Muscle layer of colon (tissue), 2 donors: ENCODE measurements at regions not wholly inside any gene's neighbourhood (a gene's known extent, or its start where the extent isn't known, plus 50 kb on each side); places are given as distances from the start of the nearest gene placed in this dataset.

Experiments used
- H3K27ac ChIP-seq: one replicate; pipeline ENCODE4 v1.7.0; 2013; ENCODE audit warnings: low read depth, mild to moderate bottlenecking, low read length, moderate library complexity
- H3K27me3 ChIP-seq, 2 donors: one replicate each; pipeline ENCODE4 v1.7.0; 2013; ENCODE audit warnings: low read length in 2 of 2, mild to moderate bottlenecking in 2 of 2; ENCODE audit not compliant: insufficient read depth in 2 of 2, control insufficient read depth in 1 of 2
- H3K36me3 ChIP-seq: one replicate; pipeline ENCODE4 v1.7.0; 2013; ENCODE audit warnings: mild to moderate bottlenecking, low read length; ENCODE audit not compliant: insufficient read depth
- H3K4me1 ChIP-seq: one replicate; pipeline ENCODE4 v1.7.0; 2013; ENCODE audit warnings: mild to moderate bottlenecking, low read length; ENCODE audit not compliant: insufficient read depth
- H3K4me3 ChIP-seq, 2 donors: one replicate each; pipeline ENCODE4 v1.7.0; 2013; ENCODE audit warnings: low read length in 2 of 2, low read depth in 1 of 2, mild to moderate bottlenecking in 1 of 2, moderate library complexity in 1 of 2
- H3K9ac ChIP-seq: one replicate; pipeline ENCODE4 v1.7.0; 2013; ENCODE audit warnings: low read length
- H3K9me3 ChIP-seq: one replicate; pipeline ENCODE4 v1.7.0; 2013; ENCODE audit warnings: mild to moderate bottlenecking, low read length
- donor health status: abdominal sarcoma.
- donor health status: Adenocarcinoma of cecum.

DNA sequence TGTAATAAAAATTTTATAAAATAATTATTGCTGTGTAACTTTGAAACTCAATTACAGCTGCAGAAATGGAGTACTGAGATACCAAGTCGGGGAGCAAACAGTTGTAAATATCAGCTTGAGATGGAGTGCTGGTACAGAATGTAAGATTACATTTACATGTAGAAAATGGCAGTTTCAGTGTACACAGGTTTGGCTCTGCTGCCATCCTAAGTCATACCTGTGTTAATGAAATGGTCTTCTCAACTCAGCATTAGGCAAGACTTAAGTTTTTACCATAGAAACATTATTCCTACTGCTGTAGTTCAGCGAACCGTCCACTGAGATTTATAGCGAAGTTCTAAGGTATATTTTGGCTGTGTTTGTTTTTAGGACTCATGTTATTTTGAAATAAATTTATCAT, 110.1 kb upstream of the TBL1XR1 start:
- Histone ChIP-seq H3K36me3 (no peaks in the 10 kb centered on the region), H3K9ac (no peak overlapping the region), H3K27me3 (no peaks in the 10 kb centered on the region), H3K9me3 (no peaks in the 10 kb centered on the region), H3K27ac (no peak overlapping the region), H3K4me3 (no peak overlapping the region), H3K4me1 (no peaks in the 10 kb centered on the region)

DNA sequence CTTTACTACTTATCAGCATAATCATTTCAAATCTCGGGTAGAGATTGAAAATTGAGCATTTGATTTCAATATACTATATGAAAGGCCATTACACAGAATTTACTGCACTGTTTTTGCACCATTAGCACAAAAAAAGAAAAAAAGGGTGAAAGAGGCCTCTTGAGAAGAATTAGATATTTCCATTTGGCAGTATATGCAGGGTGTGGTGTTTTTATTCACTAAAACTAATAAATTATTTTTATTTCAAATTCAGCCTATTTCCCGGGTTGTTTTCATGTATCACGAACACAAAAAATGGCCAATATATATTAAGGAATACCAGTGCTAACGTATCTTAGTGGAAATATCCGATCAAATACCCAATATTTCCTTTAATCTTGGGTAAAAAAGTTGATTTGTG, 110.5 kb upstream of the TBL1XR1 start:
- H3K9ac ChIP-seq, result no peak overlapping the region
- H3K27ac ChIP-seq, result no peak overlapping the region
- H3K36me3 ChIP-seq, result no peaks in the 10 kb centered on the region
- H3K27me3 ChIP-seq, result no peaks in the 10 kb centered on the region
- H3K4me3 ChIP-seq, result no peak overlapping the region
- H3K9me3 ChIP-seq, result no peaks in the 10 kb centered on the region
- H3K4me1 ChIP-seq, result no peaks in the 10 kb centered on the region

DNA sequence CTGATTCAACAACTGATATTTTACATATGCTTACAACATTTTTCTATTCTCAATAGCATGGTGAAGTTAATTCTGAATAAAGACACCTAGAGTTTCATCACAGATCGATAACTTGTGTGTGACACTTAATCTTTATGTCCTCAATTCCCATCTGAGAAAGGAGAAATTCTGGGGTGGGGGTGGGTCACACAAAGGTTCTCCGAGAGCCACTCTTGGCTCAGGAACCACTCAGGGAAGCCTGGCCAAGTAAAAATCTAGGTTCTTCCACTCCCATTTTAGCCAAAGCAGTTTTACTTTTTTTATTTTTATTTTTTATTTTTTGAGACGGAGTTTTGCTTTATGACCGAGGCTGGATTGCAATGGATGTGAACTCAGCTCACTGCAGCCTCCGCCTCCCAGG, 111.0 kb upstream of the TBL1XR1 start:
- Histone ChIP-seq H3K9me3 (no peaks in the 10 kb centered on the region), H3K4me3 (no peak overlapping the region), H3K27me3 (no peaks in the 10 kb centered on the region), H3K4me1 (no peaks in the 10 kb centered on the region), H3K36me3 (no peaks in the 10 kb centered on the region), H3K27ac (no peak overlapping the region), H3K9ac (no peak overlapping the region)

DNA sequence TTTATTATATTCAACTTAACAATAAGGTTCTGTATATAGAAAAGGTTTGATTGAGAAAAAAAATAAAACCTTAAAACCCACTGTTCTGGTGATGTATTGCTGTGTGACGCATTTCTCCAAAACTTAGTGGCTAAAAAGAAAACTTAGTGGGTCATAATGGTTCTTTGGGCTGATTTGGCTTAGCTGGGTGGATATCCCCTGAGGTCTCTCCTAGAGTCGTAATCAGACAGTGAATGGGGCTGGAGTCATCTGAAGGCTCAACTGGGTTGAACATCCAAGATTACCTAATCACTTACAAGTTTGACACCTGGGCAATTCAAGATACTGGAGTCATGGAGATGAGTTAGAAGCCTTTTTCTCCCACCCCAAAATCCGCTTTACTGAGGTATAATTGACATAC, 111.6 kb upstream of the TBL1XR1 start:
- no peak overlapping the region for H3K27ac ChIP-seq
- H3K9ac ChIP-seq, result no peak overlapping the region
- H3K4me1 ChIP-seq, result no peaks in the 10 kb centered on the region
- H3K9me3 ChIP-seq, result no peaks in the 10 kb centered on the region
- H3K4me3 ChIP-seq, result no peak overlapping the region
- no peaks in the 10 kb centered on the region for H3K27me3 ChIP-seq
- H3K36me3 ChIP-seq, result no peaks in the 10 kb centered on the region

DNA sequence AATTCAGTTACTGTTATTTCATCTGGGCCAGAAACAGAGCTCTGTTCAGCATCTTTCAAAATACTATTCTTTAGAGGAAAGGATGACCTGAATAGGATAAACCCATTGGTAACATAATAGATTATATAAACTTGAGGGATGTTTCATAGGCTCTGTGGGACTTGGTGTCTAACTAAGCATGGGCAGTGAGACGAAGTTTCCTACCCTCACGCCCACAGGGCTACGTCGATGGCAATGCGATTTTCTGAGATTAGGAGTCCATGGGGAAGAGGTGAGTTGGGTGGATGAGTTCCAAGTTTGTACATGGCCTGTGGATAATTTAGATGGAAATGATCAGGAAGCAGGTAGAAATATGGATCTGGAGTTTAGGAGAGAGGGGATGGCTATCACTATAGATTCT, 115.2 kb upstream of the TBL1XR1 start:
- H3K27me3 ChIP-seq, result no peaks in the 10 kb centered on the region
- H3K9me3 ChIP-seq, result no peaks in the 10 kb centered on the region
- H3K4me3 ChIP-seq, result no peak overlapping the region
- no peak overlapping the region for H3K27ac ChIP-seq
- H3K36me3 ChIP-seq, result no peaks in the 10 kb centered on the region
- H3K4me1 ChIP-seq, result no peaks in the 10 kb centered on the region
- no peak overlapping the region for H3K9ac ChIP-seq

DNA sequence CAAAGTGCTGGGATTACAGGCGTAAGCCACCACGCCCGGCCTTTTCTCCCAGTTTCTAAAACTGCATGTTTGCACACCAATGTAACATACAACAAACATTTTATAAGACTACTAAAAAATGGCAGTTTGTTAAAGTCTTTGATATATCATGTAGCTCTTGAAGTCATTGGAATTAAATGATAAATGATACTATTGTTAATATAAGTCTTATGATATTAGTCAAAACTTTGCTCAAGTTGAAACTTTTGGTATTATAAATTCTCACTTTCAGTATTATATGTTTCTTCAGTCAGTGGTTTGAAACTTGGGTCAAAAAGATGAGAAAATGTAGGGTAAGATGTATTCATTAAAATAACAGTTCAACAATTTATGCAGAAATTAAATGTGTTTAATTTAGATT, 117.6 kb upstream of the TBL1XR1 start:
- Histone ChIP-seq H3K27ac (no peak overlapping the region), H3K36me3 (no peaks in the 10 kb centered on the region), H3K4me1 (no peaks in the 10 kb centered on the region), H3K9me3 (no peaks in the 10 kb centered on the region), H3K9ac (no peak overlapping the region), H3K27me3 (no peaks in the 10 kb centered on the region), H3K4me3 (no peak overlapping the region)

DNA sequence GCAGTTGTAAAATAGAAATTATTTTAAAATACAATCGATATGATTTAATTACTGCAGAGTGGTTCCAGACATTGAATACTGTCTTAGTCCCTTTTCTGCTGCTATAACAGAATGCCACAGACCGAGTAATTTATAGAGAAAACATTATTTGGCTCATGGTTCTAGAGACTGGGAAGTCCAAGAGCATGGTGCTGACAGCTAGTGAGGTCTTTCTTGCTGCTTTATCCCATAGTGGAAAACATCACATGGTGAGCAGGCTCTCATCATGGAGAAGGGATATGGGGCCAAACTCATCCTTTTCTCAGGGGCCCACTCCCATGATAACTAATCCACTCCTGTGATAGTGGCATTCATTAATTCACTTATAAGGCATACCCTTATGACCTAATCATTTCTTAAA, 120.0 kb upstream of the TBL1XR1 start:
- Histone ChIP-seq H3K36me3 (no peaks in the 10 kb centered on the region), H3K9ac (no peak overlapping the region), H3K9me3 (no peaks in the 10 kb centered on the region), H3K4me3 (no peak overlapping the region), H3K4me1 (peaks cover 12% of the 10 kb centered on the region), H3K27me3 (no peaks in the 10 kb centered on the region), H3K27ac (no peak overlapping the region)

DNA sequence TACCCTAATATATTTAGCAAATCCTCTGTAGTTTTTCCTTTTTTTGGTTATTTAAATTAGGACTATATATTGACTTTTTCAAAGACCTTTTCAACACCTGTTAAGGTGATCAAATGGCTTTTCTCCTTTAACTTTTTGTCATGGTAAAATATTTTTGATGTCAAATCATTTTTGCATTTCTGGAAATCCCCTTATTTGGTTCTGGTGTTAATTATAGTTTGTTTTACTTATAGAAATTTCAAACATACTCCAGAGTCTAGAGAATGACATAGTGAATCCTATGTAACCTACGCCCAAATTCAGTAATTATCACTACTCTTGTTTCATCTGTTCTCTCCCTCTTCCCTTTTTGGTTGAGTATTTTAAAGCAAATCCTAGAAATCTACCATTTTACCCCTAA, 121.3 kb upstream of the TBL1XR1 start:
- Histone ChIP-seq H3K4me1 (peaks cover 12% of the 10 kb centered on the region), H3K27ac (no peak overlapping the region), H3K36me3 (no peaks in the 10 kb centered on the region), H3K27me3 (no peaks in the 10 kb centered on the region), H3K4me3 (no peak overlapping the region), H3K9ac (no peak overlapping the region), H3K9me3 (no peaks in the 10 kb centered on the region)

DNA sequence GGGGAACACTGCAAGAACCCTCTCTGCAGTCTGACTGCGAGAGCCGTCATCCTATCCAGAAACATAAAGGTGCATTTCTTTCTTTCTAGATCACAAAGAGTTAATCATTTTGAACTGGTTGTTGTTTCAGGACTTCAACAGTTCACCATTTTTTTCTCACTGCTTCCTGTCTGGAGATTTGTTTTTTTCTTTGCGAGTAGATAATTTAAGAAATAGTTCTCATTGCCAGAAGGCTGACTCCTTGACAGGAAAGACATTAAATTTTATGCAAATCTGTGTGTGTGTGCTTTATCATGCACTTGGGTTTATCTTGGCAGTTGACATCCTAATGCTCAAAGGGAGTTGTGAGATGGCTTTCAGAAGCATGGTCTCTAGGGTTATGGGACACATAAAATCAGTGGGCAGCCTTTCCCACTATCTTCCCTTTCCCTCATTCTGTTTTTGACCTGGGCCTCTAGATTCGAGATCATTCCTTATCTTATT, 123.5 kb upstream of the TBL1XR1 start:
- H3K4me1 ChIP-seq, result peaks cover 12% of the 10 kb centered on the region
- no peak overlapping the region for H3K27ac ChIP-seq

DNA sequence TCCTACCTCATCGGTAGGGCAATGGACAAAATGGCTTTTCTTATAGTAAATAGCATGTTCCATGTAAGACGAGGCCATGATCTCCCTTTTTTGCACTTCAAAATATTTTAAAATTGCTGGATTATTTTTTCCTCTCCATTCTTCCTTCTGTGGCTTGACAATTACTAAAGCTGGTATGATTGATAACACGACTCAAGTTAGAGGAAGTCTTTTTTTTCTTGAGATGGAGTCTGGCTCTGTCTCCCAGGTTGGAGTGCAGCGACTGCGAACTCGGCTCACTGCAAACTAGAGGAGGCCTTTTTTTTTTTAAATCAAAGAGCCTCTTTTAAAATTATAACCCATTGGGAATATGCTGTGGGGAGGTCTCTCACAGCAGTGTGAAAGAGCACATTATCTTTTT, 124.5 kb upstream of the TBL1XR1 start:
- Histone ChIP-seq H3K4me1 (peaks cover 12% of the 10 kb centered on the region), H3K27me3 (no peaks in the 10 kb centered on the region), H3K27ac (no peak overlapping the region), H3K9ac (no peak overlapping the region), H3K36me3 (no peaks in the 10 kb centered on the region), H3K4me3 (no peak overlapping the region), H3K9me3 (no peaks in the 10 kb centered on the region)

More for the DNA sequence above, 123.5 kb upstream of the TBL1XR1 start:
- Histone ChIP-seq H3K9me3 (no peaks in the 10 kb centered on the region), H3K9ac (no peak overlapping the region), H3K27me3 (no peaks in the 10 kb centered on the region), H3K36me3 (no peaks in the 10 kb centered on the region), H3K4me3 (no peak overlapping the region)

DNA sequence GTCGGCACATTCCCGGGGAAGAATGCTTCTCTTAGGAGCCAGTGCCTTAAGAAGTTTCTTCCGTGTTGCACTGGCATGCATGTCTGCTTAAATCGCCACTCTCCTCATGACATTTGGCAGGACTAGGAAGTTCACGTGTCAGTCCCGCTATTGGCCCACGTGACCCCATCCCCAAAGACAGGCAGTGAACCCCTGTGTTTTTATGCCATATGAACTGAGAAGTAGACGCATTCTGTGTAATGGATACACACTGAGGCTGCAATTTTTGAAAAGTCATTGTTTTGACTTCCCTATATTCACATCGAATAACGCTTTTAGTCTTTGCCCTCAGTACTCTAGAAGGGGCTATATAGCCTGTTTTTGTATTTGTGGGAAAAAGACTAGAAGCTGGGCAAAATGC, 125.6 kb upstream of the TBL1XR1 start:
- Histone ChIP-seq H3K4me3 (no peak overlapping the region), H3K36me3 (no peaks in the 10 kb centered on the region), H3K9ac (no peak overlapping the region)

DNA sequence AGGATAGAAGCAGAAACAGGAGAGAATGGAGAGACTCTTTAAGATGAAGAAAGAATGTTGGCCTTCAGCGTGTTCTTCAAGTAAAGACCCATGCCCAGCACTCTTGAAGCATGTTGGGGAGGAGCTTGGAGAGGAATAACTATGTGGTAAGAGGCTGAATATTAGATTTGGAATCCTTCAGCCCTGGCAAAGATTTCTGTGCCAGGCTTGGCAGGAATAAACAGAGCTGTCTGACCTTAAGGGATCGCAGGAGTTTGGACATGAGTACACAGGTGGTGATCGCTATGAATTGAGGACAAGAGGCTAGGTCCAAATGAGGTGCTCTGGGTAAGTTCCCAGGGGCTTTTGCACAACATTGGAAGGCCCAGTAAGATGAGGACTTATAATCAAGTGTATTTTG, 132.6 kb upstream of the TBL1XR1 start:
- H3K4me3 ChIP-seq, result no peak overlapping the region
- H3K9ac ChIP-seq, result no peak overlapping the region
- H3K27ac ChIP-seq, result no peak overlapping the region
- H3K4me1 ChIP-seq, result no peaks in the 10 kb centered on the region
- H3K9me3 ChIP-seq, result no peaks in the 10 kb centered on the region
- no peaks in the 10 kb centered on the region for H3K27me3 ChIP-seq
- no peaks in the 10 kb centered on the region for H3K36me3 ChIP-seq

More for the DNA sequence above, 125.6 kb upstream of the TBL1XR1 start:
- peaks cover 12% of the 10 kb centered on the region for H3K4me1 ChIP-seq
- no peak overlapping the region for H3K27ac ChIP-seq
- H3K9me3 ChIP-seq, result no peaks in the 10 kb centered on the region
- no peaks in the 10 kb centered on the region for H3K27me3 ChIP-seq
